K562 (cell line): ENCODE measurements at regions not wholly inside any gene's neighbourhood (a gene's known extent, or its start where the extent isn't known, plus 50 kb on each side); places are given as distances from the start of the nearest gene placed in this dataset.
A peak's percentile ranks its signal among the peaks of the same experiment; 100 is the strongest.

Experiments used
- CAMTA2 ChIP-seq: fragments of 250-450 bp; sonication (Bioruptor Pico); conservative IDR thresholded peaks from 2 replicates; pipeline ENCODE4 v1.5.1; 2022
- MED1 ChIP-seq: sonication (generic); formaldehyde crosslinking; IDR thresholded peaks from 2 replicates; pipeline ENCODE4 v1.8.1; 2023; ENCODE audit warnings: missing genetic modification reagents, borderline replicate concordance
- MTA1 ChIP-seq: fragments of 450-650 bp; IDR thresholded peaks from 2 replicates; pipeline ENCODE4 v1.6.1; 2017; ENCODE audit warnings: borderline replicate concordance
- PPARD ChIP-seq: fragments of 250-450 bp; sonication (Bioruptor Pico); IDR thresholded peaks from 2 replicates; pipeline ENCODE4 v1.8.0; 2022; ENCODE audit warnings: inconsistent platforms, mild to moderate bottlenecking, moderate library complexity
- SMC3 ChIP-seq: conservative IDR thresholded peaks from 2 replicates; pipeline ENCODE4 v1.6.1; 2011; ENCODE audit warnings: low read depth, low read length, improper control_type of control experiment; ENCODE audit not compliant: insufficient read depth
- SRSF1 ChIP-seq: fragments of 200-400 bp; formaldehyde crosslinking; IDR thresholded peaks from 2 replicates; pipeline ENCODE4 v1.6.1; 2017; ENCODE audit warnings: mild to moderate bottlenecking, low read depth, low read length, moderate library complexity
- ZNF282 ChIP-seq: sonication (generic); formaldehyde crosslinking; IDR thresholded peaks from 2 replicates; pipeline ENCODE4 v1.8.1; 2023; ENCODE audit warnings: missing genetic modification reagents
- ZNF586 ChIP-seq: fragments of 450-650 bp; formaldehyde crosslinking; conservative IDR thresholded peaks from 2 replicates; pipeline ENCODE4 v1.4.0; 2020; ENCODE audit warnings: mild to moderate bottlenecking, moderate library complexity
- TF ChIP-seq, protein P1 (sequence below): fragments of 200-600 bp; sonication (generic); IDR thresholded peaks from one replicate; pipeline ENCODE4 v1.6.1; 2012; ENCODE audit warnings: mild to moderate bottlenecking, low read depth, low read length, inconsistent platforms
- TF ChIP-seq, protein P2 (sequence below), 2 experiments: fragments of 450-650 bp; IDR thresholded peaks; 2 replicates each; pipeline ENCODE4 v1.6.1; 2016
- TF ChIP-seq, protein P3 (sequence below): fragments of 250-450 bp; sonication (Bioruptor Pico); IDR thresholded peaks from 2 replicates; pipeline ENCODE4 v1.8.0; 2022; ENCODE audit warnings: inconsistent platforms
- TF ChIP-seq, protein P4 (sequence below): IDR thresholded peaks from 2 replicates; pipeline ENCODE4 v1.6.1; 2014; ENCODE audit warnings: antibody characterized with exemption

DNA sequence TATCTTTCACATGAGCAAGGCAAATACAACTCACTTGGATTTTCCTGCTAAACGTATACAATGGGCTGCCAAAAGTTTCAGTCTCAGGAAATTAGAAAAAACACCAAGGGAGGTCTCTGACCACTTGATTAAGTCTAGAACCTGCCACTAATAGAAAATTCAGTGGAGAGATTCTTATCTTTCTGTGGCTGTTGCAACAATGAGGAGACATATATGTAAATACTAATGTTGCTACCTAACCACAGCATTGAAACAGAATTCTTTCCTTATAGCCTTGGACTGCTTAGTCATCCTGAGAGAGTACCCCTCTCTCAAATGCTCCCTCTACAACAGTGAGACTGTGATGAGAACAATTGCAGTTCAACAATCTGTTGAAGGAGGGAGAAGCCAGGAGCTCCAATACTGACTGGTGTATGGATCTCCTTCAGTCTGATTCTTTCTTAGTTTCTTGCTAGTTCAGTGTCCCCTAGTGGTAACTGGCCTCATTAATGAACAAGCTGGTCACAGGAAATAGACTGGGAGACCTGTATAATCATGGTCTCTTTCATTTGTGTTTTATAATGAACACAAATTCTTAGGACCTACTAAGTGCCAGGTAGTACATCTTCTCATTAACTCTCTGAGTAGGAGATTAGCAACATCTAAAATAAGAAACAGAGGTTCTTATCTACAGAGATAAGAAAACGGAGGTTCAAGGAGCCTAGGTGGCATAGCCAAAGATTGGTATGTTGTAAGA, 164.5 kb downstream of the SLC38A4 start (continued):
- peak; percentile 64 for TF ChIP-seq SMC3
- no peak for TF ChIP-seq MED1 (CRISPR knock-in tag)
- TF ChIP-seq, protein P1, sequence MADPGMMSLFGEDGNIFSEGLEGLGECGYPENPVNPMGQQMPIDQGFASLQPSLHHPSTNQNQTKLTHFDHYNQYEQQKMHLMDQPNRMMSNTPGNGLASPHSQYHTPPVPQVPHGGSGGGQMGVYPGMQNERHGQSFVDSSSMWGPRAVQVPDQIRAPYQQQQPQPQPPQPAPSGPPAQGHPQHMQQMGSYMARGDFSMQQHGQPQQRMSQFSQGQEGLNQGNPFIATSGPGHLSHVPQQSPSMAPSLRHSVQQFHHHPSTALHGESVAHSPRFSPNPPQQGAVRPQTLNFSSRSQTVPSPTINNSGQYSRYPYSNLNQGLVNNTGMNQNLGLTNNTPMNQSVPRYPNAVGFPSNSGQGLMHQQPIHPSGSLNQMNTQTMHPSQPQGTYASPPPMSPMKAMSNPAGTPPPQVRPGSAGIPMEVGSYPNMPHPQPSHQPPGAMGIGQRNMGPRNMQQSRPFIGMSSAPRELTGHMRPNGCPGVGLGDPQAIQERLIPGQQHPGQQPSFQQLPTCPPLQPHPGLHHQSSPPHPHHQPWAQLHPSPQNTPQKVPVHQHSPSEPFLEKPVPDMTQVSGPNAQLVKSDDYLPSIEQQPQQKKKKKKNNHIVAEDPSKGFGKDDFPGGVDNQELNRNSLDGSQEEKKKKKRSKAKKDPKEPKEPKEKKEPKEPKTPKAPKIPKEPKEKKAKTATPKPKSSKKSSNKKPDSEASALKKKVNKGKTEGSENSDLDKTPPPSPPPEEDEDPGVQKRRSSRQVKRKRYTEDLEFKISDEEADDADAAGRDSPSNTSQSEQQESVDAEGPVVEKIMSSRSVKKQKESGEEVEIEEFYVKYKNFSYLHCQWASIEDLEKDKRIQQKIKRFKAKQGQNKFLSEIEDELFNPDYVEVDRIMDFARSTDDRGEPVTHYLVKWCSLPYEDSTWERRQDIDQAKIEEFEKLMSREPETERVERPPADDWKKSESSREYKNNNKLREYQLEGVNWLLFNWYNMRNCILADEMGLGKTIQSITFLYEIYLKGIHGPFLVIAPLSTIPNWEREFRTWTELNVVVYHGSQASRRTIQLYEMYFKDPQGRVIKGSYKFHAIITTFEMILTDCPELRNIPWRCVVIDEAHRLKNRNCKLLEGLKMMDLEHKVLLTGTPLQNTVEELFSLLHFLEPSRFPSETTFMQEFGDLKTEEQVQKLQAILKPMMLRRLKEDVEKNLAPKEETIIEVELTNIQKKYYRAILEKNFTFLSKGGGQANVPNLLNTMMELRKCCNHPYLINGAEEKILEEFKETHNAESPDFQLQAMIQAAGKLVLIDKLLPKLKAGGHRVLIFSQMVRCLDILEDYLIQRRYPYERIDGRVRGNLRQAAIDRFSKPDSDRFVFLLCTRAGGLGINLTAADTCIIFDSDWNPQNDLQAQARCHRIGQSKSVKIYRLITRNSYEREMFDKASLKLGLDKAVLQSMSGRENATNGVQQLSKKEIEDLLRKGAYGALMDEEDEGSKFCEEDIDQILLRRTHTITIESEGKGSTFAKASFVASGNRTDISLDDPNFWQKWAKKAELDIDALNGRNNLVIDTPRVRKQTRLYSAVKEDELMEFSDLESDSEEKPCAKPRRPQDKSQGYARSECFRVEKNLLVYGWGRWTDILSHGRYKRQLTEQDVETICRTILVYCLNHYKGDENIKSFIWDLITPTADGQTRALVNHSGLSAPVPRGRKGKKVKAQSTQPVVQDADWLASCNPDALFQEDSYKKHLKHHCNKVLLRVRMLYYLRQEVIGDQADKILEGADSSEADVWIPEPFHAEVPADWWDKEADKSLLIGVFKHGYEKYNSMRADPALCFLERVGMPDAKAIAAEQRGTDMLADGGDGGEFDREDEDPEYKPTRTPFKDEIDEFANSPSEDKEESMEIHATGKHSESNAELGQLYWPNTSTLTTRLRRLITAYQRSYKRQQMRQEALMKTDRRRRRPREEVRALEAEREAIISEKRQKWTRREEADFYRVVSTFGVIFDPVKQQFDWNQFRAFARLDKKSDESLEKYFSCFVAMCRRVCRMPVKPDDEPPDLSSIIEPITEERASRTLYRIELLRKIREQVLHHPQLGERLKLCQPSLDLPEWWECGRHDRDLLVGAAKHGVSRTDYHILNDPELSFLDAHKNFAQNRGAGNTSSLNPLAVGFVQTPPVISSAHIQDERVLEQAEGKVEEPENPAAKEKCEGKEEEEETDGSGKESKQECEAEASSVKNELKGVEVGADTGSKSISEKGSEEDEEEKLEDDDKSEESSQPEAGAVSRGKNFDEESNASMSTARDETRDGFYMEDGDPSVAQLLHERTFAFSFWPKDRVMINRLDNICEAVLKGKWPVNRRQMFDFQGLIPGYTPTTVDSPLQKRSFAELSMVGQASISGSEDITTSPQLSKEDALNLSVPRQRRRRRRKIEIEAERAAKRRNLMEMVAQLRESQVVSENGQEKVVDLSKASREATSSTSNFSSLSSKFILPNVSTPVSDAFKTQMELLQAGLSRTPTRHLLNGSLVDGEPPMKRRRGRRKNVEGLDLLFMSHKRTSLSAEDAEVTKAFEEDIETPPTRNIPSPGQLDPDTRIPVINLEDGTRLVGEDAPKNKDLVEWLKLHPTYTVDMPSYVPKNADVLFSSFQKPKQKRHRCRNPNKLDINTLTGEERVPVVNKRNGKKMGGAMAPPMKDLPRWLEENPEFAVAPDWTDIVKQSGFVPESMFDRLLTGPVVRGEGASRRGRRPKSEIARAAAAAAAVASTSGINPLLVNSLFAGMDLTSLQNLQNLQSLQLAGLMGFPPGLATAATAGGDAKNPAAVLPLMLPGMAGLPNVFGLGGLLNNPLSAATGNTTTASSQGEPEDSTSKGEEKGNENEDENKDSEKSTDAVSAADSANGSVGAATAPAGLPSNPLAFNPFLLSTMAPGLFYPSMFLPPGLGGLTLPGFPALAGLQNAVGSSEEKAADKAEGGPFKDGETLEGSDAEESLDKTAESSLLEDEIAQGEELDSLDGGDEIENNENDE = no peak
- TF ChIP-seq, protein P2, sequence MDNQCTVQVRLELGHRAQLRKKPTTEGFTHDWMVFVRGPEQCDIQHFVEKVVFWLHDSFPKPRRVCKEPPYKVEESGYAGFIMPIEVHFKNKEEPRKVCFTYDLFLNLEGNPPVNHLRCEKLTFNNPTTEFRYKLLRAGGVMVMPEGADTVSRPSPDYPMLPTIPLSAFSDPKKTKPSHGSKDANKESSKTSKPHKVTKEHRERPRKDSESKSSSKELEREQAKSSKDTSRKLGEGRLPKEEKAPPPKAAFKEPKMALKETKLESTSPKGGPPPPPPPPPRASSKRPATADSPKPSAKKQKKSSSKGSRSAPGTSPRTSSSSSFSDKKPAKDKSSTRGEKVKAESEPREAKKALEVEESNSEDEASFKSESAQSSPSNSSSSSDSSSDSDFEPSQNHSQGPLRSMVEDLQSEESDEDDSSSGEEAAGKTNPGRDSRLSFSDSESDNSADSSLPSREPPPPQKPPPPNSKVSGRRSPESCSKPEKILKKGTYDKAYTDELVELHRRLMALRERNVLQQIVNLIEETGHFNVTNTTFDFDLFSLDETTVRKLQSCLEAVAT (IDR thresholded peaks at IDR 0.05) = no peak
- TF ChIP-seq ZNF586 = no peak
- TF ChIP-seq MTA1 = no peak
- TF ChIP-seq PPARD (CRISPR knock-in tag) = no peak
- TF ChIP-seq CAMTA2 = no peak
- TF ChIP-seq, protein P3, sequence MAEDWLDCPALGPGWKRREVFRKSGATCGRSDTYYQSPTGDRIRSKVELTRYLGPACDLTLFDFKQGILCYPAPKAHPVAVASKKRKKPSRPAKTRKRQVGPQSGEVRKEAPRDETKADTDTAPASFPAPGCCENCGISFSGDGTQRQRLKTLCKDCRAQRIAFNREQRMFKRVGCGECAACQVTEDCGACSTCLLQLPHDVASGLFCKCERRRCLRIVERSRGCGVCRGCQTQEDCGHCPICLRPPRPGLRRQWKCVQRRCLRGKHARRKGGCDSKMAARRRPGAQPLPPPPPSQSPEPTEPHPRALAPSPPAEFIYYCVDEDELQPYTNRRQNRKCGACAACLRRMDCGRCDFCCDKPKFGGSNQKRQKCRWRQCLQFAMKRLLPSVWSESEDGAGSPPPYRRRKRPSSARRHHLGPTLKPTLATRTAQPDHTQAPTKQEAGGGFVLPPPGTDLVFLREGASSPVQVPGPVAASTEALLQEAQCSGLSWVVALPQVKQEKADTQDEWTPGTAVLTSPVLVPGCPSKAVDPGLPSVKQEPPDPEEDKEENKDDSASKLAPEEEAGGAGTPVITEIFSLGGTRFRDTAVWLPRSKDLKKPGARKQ (CRISPR knock-in tag) = no peak
- TF ChIP-seq ZNF282 = no peak
- TF ChIP-seq, protein P4, sequence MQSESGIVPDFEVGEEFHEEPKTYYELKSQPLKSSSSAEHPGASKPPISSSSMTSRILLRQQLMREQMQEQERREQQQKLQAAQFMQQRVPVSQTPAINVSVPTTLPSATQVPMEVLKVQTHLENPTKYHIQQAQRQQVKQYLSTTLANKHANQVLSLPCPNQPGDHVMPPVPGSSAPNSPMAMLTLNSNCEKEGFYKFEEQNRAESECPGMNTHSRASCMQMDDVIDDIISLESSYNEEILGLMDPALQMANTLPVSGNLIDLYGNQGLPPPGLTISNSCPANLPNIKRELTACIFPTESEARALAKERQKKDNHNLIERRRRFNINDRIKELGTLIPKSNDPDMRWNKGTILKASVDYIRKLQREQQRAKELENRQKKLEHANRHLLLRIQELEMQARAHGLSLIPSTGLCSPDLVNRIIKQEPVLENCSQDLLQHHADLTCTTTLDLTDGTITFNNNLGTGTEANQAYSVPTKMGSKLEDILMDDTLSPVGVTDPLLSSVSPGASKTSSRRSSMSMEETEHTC = no peak
- no peak for TF ChIP-seq SRSF1
